ENCODE measurements at regions not wholly inside any gene's neighbourhood (a gene's known extent, or its start where the extent isn't known, plus 50 kb on each side); places are given as distances from the start of the nearest gene placed in this dataset.

- CTCF ChIA-PET: interaction anchor here (0.6 kb wide), 1 partner anchor 49 kb away, joined by 3 read pairs; no protein-coding TSS in a partner anchor
- no peak overlapping the region for H4K5ac ChIP-seq (ENCODE audit: low read depth, low read length)
- peaks cover 14% of the 10 kb centered on the region for H3K4me1 ChIP-seq (ENCODE audit: control insufficient read depth, insufficient read depth, low read length)
- H3K36me3 ChIP-seq (ENCODE audit: control insufficient read depth, insufficient read depth, low read length): no peaks in the 10 kb centered on the region
- H2BK15ac ChIP-seq (ENCODE audit: low read depth, low read length): no peak overlapping the region
- no peak overlapping the region for H3K27ac ChIP-seq (ENCODE audit: insufficient read depth, low read length)
- peak overlapping the region; percentile 20; the same call in 1 of the 2 replicates for H3K4ac ChIP-seq (ENCODE audit: low read depth, low read length)
- no peak overlapping the region for H3K23ac ChIP-seq (ENCODE audit: low read depth, low read length)
- no peak overlapping the region for H3K4me3 ChIP-seq (ENCODE audit: insufficient read depth, low read depth, low read length)
- no peaks in the 10 kb centered on the region for H3K79me1 ChIP-seq (ENCODE audit: low read depth in 1 of 2, low read length in 2 of 2)
- intact Hi-C loops (cut with micrococcal nuclease): no loop called here
- POLR2A ChIA-PET (ENCODE audit: unreplicated experiment): no interaction called here
- no peak for TF ChIP-seq POLR2A (IDR thresholded peaks at IDR 0.05; ENCODE audit: low read depth, low read length)
- TF ChIP-seq MAZ (IDR thresholded peaks at IDR 0.05; ENCODE audit: borderline replicate concordance, low read depth, low read length): no peak
- TF ChIP-seq RCOR1 (IDR thresholded peaks at IDR 0.05; ENCODE audit: insufficient replicate concordance, low read length): no peak
- TF ChIP-seq NFE2L2 (IDR thresholded peaks at IDR 0.05; ENCODE audit: low read depth, low read length): no peak
- TF ChIP-seq SMC3 (IDR thresholded peaks at IDR 0.05; ENCODE audit: low read depth, low read length): no peak
- no TSS peak for BruUV-seq (replicated peaks)
- no peaks in the 10 kb centered on the region for H3K27me3 ChIP-seq (ENCODE audit: control insufficient read depth, insufficient read depth, low read length)
- ATAC-seq (ENCODE audit: low read depth) (no peak), DNase-seq (no peak)
- H2AK9ac ChIP-seq (replicated peaks; ENCODE audit: low read depth, low read length, poor library complexity): peak overlapping the region; percentile 23
- H3K4me2 ChIP-seq (ENCODE audit: low read depth, low read length): no peak overlapping the region
- H2AK5ac ChIP-seq (ENCODE audit: low read depth, low read length): 0 out of 2 replicates have a peak overlapping the region, but pooled peaks have one; percentile 4
- H2BK20ac ChIP-seq (ENCODE audit: low read depth, low read length): no peak overlapping the region
- H4K20me1 ChIP-seq (ENCODE audit: insufficient read depth, low read length): no peaks in the 10 kb centered on the region
- peak overlapping the region; percentile 6 for H2AFZ ChIP-seq (replicated peaks; ENCODE audit: low read length, poor library complexity)
- H3K56ac ChIP-seq (ENCODE audit: extremely low read depth, insufficient read depth, low read length): no peak overlapping the region
- H2BK5ac ChIP-seq (ENCODE audit: low read depth, low read length, poor library complexity, severe bottlenecking): no peak overlapping the region
- dilution Hi-C loops (cut with HindIII; ENCODE audit: low sequenced_read_pairs, unreplicated experiment): no loop called here
- in situ Hi-C loops (cut with MboI; ENCODE audit: low sequenced_read_pairs): no loop called here
- H2BK120ac ChIP-seq (ENCODE audit: low read depth, low read length): no peak overlapping the region; the same call in 1 of the 2 replicates
- H3K14ac ChIP-seq (replicated peaks; ENCODE audit: low read depth, low read length): no peak overlapping the region
- no peak overlapping the region for H4K8ac ChIP-seq (ENCODE audit: low read depth in 2 of 2, low read length in 2 of 2)
- H3K9me1 ChIP-seq (ENCODE audit: insufficient read depth, low read length): peaks cover 22% of the 10 kb centered on the region
- H3K18ac ChIP-seq (ENCODE audit: low read depth, low read length): no peak overlapping the region; the same call in 1 of the 2 replicates
- no peak overlapping the region for H3K9ac ChIP-seq (ENCODE audit: low read depth, low read length)
- no peaks in the 10 kb centered on the region for H3K9me3 ChIP-seq (ENCODE audit: control insufficient read depth, insufficient read depth, low read length)
- 86% methylated on average over 14 of the region's 16 CpGs; no CpG with 5 or more reads in 1 of the 2 experiments for WGBS, 2 experiments (ENCODE audit: extremely low coverage in 2 of 2, insufficient read length in 1 of 2)
- H4K91ac ChIP-seq (ENCODE audit: insufficient read depth, low read depth, low read length): no peak overlapping the region
These were observed 59.5 kb downstream of the IRF2BP2 start for GRCh38 chr1:234550341-234551031.

All from IMR-90 (cell line).